Femur (tissue), 1 donor: ENCODE measurements at regions not wholly inside any gene's neighbourhood (a gene's known extent, or its start where the extent isn't known, plus 50 kb on each side); places are given as distances from the start of the nearest gene placed in this dataset.

Experiments
- DNase-seq: peaks from one replicate; pipeline ENCODE4 v3.0.0-alpha.2; 2017

DNA sequence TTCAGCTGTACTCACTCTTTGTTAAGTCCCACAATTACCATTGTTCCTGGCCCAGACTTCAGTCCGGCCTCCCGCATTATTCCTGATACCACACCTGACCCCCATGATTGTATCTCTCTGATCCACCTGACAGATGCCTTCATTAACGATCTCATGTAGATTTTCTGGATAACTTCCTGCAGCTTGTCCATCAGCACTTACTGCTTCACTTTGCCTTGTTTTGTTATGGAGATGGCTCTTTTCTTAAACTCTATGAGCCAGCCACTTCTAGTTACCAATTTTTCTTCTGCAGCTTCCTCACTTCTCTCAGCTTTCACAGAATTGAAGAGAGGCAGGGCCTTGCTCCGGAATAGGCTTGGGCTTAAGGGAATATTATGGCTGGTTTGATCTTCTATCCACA lies 1044.2 kb downstream of the PLOD2 start:
- DNase-seq = no peak

DNA sequence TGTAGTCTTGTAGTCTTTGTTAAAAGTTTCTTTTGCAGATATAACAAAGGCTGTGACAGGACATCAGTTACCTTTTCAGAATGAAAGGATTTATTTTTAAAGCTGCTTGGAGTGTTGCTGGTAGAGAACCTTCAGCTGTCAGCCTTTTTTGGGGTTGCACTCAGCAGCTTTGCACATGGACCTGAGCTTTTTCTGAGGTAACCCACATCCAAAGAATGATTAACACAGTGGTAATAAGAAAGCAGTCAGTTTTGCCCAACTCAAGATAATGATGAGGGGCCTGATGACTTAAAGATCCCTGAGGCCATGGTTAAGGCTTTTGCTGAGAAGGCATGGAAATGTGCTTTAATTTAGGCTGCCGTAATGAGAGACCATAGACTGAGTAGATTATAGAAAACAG lies 1042.7 kb downstream of the PLOD2 start:
- no peak for DNase-seq

DNA sequence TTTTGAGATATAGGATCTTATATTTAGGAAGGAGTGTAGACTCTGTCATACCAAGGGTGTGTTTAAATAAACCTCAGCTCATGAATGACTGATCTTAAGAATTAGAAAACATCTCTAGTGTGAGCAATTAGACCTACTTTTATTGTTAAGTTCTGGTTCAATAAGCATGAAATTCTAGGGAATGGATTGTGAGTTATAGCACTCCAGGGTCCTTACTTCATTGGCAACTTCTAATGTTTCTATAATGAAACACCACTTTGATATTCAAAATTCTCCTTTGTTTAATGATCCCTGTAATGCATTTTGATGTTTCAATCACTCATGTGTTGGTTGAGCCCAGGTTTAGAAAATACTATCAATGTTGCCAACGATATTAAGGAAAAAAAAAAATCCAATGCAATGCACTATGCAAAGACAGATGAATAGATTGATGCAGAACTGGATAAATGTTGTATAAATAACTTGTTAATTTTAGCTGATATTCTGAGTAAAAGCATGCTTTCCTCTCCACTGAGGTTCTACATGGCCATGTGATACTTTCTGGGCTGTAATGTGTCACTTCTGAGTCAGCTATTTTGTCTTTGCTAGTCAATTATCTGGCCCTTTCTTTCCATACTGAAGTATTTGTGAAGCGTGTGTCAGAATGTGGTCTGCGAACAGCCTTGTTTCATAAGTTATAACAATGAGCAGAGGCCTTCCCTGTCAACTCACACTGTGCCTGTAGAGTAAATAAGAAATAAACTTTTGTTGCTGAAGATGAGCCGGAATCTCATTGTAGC lies 1035.9 kb downstream of the PLOD2 start:
- no peak for DNase-seq

DNA sequence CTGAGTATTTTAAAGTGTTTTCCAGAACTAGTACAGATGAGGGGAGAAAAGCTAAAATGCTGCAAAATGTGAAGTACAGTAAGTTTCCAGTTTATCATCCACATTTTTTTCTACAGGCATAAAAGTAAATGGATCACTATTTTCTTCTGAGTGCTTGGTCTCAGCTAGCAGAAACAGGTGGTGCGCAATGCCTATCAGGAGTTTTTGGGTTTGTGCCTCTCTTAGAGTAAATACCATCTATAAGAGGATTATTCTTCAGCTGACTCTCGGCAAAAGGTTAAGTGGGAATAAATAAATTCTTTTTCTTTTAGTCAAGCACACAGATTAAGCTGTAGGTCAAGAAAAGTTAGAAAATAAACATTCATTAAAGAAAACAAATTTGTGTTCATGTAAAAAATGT lies 1027.7 kb downstream of the PLOD2 start:
- no peak for DNase-seq

DNA sequence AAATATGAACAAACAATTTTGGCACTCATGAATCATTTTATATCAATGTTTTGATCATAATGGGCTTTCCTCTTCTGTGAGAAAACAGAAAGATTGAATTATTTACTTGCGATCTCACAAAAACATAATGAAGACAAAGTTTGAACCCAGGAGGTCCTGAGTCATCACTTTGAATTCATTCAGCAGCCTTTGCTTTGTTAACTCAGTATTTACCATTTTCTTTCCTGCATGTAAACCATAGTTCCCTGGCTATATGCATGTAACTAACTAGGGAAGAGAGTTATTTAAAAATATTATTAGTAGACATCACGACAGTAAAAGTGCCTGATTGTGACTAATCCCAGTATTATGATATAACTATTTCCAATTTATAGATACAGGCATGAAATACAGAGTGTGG lies 1026.2 kb downstream of the PLOD2 start:
- no peak for DNase-seq

DNA sequence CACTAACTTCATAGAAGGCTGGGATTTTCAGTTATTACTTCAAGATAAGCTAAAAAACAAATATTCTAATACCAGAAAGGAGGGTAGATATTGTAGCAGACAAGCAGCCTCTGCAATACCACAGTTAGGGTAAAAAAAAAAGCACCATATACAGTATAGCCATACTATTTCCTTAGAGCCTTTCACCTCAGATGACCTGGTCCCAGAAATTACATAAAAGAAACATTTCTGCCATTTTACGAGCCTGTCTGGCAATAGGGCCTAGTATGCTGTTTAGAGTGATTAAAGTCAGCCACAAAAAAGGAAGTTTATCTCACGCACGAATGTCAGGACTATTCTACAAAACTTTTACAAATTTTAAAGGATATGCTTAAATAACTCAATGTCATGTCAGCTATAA lies 1016.6 kb downstream of the PLOD2 start:
- no peak for DNase-seq

DNA sequence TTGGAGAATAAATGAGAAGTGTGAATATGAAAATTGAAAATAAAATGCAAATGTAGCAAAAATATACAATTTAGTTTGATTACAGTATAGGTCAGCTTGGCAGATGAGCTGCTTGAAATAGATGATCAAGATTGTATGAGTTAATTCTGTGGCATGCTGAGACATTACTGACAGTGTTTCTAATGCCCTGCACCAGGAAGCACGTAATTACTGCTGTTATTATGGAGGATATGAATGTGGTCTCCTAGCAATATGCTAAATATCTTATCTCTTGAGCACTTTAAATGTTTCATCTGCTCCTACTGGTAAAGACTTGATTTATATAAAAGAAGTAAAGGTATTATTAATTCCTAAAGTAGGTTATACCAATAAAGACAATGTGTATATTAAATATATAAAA lies 1015.5 kb downstream of the PLOD2 start:
- DNase-seq = no peak

DNA sequence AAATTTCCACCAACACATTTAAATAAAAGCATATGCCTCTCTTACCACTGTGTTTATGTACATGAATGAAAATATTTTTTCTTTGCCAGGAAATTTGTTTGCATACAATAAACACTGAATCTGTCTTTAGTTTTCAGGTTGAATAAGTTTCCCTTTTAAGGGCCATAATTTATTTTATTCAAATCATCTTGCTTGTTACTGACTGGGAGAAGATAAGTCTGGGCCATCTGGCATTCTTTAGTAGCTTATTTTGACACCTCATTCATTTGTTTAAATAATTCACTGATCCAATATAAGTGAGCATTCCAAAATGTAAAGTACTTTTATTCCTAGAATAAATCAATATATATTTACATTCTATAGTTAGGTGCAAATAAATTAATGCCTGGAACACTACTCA lies 1001.3 kb downstream of the PLOD2 start:
- no peak for DNase-seq

DNA sequence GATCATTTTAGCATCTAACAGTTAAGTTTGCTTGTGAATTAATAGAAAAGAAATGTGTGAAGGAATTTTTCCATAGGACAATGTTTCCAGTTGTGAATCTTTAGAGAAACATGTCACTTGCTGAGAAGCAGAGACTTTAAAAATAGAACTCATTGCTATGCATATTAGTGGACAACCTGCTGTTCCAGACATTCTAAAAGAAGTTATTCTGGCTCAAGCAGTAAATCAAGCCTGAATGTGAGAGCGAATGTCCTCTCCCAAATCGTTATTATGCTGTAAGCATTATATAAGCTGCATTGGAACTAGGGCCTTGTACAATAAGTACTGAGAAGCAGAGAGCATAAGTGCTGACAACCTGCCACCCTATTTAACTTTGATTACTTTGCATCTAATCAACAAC lies 990.9 kb downstream of the PLOD2 start:
- DNase-seq = no peak

DNA sequence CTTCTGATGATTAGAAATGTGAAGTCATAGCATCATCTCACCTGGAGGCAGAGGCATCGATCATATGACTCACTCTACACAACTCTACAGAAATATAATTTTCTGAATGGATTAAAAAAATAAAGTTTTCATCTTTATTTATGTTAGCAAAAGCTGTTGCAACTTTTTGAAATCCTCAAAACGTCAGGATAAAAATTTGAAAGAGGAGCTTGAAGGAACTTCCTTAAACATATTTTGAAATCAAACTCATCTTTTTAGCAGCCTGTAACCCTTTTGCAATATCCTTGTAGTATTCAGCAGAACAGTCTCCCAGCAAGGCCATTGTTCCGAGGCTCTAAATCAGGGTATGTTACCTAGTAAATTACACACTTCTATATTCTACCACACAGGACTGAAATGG lies 985.4 kb downstream of the PLOD2 start:
- DNase-seq = no peak

DNA sequence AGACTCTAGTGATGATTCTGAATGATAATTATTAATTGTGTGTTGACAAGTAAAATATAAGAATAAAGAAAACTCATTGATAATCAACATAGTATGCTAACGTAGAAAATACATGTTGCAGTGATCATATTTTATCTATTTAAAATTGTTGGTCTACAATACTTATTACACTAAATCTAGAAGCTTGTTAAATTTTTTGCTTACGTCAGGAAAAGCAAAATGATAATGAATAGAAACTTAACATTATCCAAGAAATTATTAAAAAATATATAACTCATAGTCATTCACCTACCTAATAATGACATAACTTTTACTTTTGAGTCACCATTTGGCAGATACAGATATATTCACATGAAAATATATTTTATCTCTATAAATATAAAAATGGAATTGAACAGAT lies 984.1 kb downstream of the PLOD2 start:
- DNase-seq = no peak

DNA sequence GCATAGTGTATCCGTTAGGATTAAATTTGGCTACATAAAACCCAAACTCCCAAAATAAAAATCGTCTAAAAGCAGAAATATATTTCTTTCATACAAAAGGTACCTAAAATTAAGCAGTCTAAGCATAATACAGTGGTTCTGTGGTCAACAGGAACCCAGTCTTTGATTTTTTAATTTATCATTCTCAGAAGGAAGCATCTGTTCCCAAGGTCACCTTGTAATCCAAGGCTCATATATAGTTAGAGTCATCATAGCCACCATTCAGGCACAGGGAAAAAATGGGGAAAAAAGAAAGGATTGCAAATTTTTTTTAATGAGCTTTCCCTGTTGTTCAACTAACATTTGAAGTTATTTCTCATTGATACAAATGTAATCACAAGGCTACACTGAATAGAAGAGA lies 983.2 kb downstream of the PLOD2 start:
- DNase-seq = no peak

DNA sequence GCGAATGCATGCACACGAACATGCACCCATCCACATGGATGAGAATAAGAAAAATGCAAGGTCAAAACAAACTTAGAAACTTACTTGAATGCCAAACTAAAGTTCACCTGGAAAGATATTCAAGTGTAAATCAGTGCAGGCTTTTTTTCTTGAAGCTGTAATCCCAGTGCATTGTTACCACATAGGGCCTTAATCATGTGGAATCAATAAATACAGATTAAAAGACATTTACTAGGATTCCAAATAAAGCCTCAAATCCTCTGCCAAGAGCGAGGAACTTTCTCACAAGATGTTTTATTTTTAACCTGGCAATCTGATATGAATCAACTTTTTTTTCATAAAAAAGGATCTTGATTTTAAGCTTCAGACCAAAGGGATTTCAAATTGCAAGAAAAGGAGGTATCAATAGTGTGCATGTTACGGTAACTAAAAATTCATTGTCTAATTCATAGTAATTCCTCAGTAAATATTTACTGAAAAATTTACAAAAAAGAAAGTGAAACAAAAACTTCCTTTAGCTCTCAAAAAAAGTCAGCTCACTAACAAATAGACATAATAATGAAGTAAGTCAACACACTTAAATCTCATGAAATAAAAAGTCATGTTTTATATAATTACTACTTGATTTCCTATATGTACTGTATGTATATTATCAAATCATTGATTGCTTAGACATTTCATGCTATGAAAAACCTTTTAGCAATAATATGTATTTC lies 978.6 kb downstream of the PLOD2 start:
- DNase-seq = no peak

DNA sequence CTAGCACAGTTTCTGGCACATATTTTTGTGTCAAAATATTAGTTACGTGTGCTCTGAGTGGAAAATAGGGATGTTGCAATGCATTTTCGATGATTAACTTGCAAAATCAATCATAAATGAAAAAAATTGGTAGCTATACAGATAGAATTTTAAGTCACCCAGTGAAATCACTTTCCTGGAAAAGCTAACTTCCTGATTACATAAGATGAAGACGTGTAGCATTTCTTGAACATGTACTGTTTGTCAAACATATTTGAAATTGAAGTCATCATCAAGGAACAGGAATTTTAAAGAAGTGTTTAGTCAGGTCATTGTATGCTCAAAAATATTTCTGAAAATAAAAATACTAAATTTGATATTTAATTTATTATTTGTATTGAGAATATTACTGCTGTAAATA lies 977.7 kb downstream of the PLOD2 start:
- no peak for DNase-seq

DNA sequence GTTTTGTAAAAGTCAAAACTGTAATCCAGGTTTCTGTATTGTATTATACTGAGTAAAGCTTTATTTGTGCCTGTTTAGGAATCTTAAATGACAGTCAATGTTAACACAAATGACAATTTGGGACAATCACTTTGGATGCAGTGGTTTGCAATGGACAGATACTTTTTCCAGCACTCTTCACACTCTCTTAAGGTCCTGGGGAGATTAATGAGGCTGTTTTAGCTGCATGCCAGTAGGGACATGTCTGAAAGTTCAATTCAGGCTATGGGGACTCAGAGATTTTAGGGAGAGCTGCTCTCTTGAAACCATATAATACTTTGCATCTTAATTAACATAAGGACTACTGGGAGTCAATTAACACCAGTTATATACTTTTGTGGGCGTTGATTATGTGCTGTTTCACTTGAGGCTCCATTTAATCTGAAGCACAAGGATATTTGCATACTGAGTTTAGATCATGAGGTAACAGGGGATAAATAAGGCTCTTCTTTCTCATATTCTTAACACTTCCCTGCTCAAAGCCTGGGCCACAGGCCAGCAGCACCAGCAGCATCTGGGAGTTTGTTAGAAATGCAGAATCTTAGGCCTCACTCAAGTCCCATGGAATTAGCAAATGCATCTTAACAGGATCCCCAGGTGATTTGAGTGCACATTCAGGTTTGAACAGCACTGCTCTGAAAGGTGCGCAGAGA lies 972.8 kb downstream of the PLOD2 start:
- no peak for DNase-seq

DNA sequence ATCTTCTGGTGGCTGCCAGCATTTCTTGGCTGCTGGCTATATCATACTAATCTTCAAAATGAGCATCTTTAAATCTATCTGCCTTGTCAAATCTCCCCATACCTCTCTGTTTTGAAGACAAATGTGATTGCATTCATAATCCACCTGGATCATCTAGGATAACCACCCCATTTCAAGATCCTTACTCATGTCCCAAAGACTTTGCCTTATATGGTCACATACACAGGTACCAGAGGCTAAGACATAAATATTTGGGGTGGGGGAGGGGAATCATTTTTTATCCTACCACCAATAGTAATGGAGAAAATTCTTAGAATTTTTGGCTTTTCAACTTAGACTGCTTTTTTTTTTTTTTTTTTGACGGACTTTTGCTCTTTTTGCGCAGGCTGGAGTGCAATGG lies 970.8 kb downstream of the PLOD2 start:
- DNase-seq = no peak

DNA sequence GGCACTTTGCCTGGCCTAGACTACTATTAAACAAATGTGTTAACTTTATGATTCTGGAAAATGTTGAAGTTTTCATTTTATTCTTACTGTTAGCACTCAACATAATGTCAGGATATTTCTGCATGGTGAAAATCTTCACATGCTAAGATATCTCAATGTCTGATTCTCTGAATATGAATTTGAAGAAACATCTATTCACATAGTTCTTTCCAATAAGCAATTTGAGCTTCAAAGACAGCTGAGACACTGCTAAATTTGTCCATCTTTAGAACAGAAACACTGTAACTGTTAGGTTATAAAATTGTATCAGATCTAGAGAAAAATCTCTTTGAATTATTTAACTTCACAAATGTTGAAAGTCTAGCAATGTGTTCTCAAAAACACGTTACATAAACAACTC lies 970.2 kb downstream of the PLOD2 start:
- DNase-seq = no peak

DNA sequence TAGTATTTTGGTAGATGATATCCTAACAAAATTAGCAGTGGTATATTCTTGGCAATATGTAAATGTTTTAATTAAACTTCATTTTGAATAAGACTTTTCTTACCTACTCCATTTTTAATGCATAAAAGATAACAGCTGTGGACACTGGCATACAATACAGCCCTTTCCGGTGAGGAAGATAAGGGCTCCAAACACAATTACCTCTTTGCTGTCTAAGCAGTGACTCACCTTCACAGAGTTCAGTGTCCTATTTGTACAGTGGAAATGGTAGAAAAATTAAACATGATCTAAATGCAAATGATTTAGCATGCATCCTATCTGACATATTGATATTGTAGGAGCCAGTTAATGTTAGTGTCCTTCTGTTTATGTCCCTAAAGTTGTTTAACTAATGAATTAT lies 969.4 kb downstream of the PLOD2 start:
- DNase-seq = no peak

DNA sequence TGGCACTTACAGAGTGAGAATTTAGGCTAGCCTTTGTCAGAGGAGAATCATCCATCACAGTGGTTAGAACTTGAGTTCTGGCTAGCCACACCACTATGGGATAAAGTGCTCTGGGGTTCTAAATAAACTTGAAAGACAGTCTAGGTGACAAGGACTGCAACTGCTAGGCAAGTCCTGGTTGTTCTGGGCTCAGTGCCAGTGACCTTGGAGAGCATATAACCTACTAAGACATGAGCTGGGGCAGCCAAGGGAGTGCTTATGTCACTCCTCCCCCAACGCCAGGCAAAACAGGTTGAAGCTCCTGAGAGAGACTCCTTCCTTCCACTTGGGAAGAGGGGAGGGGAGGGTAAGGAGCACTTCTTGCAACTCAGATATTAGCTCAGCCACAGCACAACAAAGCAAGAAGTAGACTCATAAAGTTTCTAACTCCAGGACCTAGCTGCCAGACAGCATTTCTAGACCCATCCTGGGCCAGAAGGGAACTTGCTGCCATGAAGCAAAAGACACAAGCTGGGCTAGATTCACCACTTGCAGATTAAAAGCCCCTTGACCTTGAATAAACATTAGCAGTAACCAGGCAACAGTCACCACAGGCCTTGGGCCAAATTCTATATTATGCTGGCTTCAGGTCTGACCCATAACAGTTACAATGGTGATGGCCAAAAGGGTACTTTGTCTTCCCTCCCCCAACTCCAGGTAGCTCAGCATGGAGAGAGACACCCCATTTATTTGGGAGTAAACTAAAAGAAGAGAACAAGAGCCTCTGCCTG lies 963.7 kb downstream of the PLOD2 start:
- no peak for DNase-seq

DNA sequence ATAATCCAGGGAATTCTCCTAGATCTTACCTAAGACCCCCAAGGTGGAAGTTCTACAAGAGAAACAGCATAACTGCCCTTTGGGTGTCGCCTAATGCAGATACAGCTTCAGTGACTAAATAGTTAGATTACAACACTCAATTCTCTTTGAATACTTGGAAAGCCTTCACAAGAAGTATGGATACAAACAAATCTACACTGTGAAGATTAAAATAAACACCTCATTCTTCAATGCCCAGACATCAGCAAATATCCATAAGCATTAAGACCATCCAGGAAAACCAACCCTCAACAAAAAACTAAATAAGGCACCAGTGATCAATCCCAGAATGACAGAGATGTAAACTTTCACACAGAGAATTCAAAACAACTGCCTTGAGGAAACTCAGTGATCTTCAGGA lies 963.2 kb downstream of the PLOD2 start:
- DNase-seq = no peak

DNA sequence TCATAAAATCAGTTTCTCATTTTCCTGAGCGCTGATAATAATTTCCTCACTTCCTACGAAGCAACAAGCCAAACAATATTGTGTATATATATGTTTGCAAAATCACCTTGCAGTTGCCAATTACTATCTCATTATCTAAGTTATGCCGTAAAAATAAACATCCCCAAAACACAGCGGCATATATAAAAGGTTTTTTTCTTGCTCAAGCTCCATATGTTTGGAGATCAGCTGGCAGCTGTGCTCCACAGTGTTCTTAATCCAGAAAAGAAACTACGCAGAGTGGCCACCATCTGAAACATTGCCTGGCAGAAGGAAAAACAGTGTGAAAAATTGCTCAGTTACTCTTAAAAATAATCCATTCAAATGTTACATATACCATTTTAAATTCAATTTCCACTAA lies 951.4 kb downstream of the PLOD2 start:
- no peak for DNase-seq

DNA sequence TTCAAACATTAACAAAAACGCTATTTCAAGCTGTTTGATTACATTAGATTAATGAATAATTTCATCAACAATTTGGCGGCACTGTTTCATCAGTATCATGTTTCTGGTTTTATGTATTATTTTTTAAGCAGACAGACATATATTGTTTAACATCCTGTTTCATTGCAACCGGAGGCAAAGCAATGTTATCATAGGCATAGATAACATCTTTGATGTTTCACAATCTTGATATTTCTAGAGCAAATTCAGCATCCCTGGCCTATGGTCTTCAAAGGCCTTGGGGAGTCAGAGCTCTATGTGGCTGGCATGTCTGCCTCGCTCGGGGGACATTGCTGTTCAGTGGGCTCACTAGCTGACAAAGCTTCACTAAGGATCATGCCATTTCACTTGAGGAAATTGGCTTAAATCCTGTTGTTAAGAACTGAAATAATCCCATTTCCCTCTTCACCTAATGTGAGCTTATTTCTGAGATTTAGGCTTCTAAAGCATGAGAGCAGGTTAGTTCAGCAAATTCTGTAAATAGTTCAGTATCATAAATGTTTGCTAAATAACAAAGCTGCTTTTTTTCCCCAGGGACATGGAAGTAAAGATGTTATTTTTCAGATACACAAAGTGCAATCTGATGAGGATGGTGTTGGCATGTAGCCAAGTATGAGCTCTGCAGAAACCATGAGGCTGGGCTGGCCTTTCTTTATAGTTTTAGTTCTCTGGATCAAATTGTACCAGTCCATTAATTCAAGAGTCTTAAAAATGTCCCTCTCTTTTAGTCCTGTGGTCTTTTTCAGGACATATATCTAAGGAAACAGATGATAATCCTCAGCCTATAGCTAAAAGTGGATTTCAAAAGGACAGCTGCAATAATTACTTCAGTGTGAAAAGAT lies 941.4 kb downstream of the PLOD2 start:
- DNase-seq = no peak
